Spleen (tissue), 7 donors: ENCODE measurements at regions not wholly inside any gene's neighbourhood (a gene's known extent, or its start where the extent isn't known, plus 50 kb on each side); places are given as distances from the start of the nearest gene placed in this dataset.

ENCODE experiments used
- POLR2A ChIP-seq, 3 donors: fragments of 450-650 bp; IDR thresholded peaks; one replicate each; pipeline ENCODE4 v1.5.1; 2017; ENCODE audit warnings: antibody characterized with exemption in 3 of 3, mild to moderate bottlenecking in 1 of 3
- POLR2AphosphoS5 ChIP-seq, 3 donors: sonication (generic); formaldehyde crosslinking; IDR thresholded peaks; one replicate each; pipeline ENCODE4 v1.5.1; 2017; ENCODE audit warnings: antibody characterized with exemption in 3 of 3
- TF ChIP-seq, protein P1 (sequence below), 11 experiments: fragments of 200-600 bp in 7 of 11; fragments of 450-650 bp in 4 of 11; sonication (generic) in 4 of 11; IDR thresholded peaks in 8 of 11; conservative IDR thresholded peaks in 3 of 11; 1 replicate in 7 of 11; 2 replicates in 4 of 11; pipeline versions ENCODE4 v1.4.0 to v1.8.0; 2016 to 2021; ENCODE audit warnings: antibody characterized with exemption in 11 of 11, inconsistent platforms in 4 of 11, mild to moderate bottlenecking in 1 of 11
- donor health status: DM: no; HTN: no; CAD: no; lungs with moderate emphysema.
- donor health status: DM: no; HTN: no; CAD: no.
- donor health status: DM: no; HTN: no; CAD: no.

DNA sequence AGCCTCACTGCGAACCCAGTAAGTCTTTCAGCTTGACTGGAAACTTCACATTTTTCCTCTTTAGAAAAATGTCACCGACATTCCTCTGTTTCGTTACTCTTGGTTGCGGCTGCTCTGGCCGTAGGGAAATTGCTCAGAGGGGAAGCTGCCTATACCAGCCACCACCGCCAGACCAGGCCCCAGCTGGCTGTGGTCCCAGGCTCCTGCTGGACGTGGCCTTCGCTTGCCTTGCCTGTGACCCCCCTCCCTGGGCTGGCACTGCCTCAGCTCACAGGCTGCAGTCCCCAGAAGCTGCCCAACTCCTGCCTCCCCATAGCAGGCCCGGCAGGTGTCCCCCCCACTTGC, 197.8 kb downstream of the MN1 start:
- TF ChIP-seq, protein P1, sequence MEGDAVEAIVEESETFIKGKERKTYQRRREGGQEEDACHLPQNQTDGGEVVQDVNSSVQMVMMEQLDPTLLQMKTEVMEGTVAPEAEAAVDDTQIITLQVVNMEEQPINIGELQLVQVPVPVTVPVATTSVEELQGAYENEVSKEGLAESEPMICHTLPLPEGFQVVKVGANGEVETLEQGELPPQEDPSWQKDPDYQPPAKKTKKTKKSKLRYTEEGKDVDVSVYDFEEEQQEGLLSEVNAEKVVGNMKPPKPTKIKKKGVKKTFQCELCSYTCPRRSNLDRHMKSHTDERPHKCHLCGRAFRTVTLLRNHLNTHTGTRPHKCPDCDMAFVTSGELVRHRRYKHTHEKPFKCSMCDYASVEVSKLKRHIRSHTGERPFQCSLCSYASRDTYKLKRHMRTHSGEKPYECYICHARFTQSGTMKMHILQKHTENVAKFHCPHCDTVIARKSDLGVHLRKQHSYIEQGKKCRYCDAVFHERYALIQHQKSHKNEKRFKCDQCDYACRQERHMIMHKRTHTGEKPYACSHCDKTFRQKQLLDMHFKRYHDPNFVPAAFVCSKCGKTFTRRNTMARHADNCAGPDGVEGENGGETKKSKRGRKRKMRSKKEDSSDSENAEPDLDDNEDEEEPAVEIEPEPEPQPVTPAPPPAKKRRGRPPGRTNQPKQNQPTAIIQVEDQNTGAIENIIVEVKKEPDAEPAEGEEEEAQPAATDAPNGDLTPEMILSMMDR (IDR thresholded peaks at IDR 0.05 in 8 of 11, conservative IDR thresholded peaks at IDR 0.05 in 3 of 11), result no peak
- TF ChIP-seq POLR2A (IDR thresholded peaks at IDR 0.05) (no peak), POLR2AphosphoS5 (IDR thresholded peaks at IDR 0.05) (no peak)
